ENCODE measurements at regions not wholly inside any gene's neighbourhood (a gene's known extent, or its start where the extent isn't known, plus 50 kb on each side); places are given as distances from the start of the nearest gene placed in this dataset.

DNA sequence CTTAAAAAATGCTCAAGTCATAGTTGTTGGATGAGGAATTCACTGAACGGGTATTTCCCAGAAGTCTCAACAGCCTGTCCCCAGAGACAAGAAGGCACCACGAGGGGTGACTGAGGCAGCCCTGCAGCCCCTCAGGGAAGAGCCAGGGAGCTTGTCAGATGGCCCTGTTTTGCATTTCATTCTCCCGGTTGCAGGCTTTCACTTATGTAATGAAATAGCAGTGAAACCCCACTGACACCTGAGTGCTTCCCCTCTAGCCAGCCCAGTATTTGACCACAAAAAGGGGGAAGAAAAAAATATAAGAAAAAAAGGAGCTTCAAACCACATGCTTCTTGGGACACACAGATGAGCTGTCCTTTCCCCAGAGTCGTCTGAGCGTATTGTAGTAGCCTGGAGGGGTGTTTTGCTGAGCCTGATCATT, 75.3 kb upstream of the IL12B start:
- WGBS (ENCODE audit: insufficient coverage, low coverage, missing lambda C conversion rate): 0% methylated on average over 5 of the region's 5 CpGs
- no peak for ATAC-seq
- Histone ChIP-seq H3K9me3 (replicated peaks; ENCODE audit: control insufficient read depth, insufficient read depth, low read depth, low read length) (no peaks in the 10 kb centered on the region), H2AFZ (ENCODE audit: low read depth, low read length) (no peak overlapping the region), H3K4me2 (ENCODE audit: insufficient read depth, low read length) (no peak overlapping the region), H3K27ac (ENCODE audit: extremely low read depth, low read depth, low read length) (no peak overlapping the region), H3K79me2 (ENCODE audit: control insufficient read depth, insufficient read depth, low read length) (no peaks in the 10 kb centered on the region), H3K4me1 (replicated peaks in 1 of 2; ENCODE audit: control insufficient read depth in 2 of 2, insufficient read depth in 2 of 2, low read length in 2 of 2) (no peaks in the 10 kb centered on the region), H3K4me3 (no peak overlapping the region), H3K9ac (ENCODE audit: insufficient read depth in 1 of 2, low read depth in 2 of 2, low read length in 2 of 2) (no peak overlapping the region), H3K27me3 (ENCODE audit: control insufficient read depth in 2 of 2, insufficient read depth in 2 of 2, low read length in 2 of 2) (peaks cover 6 to 14% of the 10 kb centered on the region in 2 experiments; a peak in 2 of 5 replicates), H4K20me1 (replicated peaks; ENCODE audit: control insufficient read depth, insufficient read depth, low read length) (no peaks in the 10 kb centered on the region), H3K36me3 (ENCODE audit: control insufficient read depth, insufficient read depth, low read length) (no peaks in the 10 kb centered on the region), H3K9me1 (ENCODE audit: control insufficient read depth, insufficient read depth, low read length) (no peaks in the 10 kb centered on the region)
- ChIA-PET POLR2A (no interaction called here), CTCF (ENCODE audit: low intra/inter-chr PET ratio) (no interaction called here)
- intact Hi-C loops (cut with micrococcal nuclease): no loop called here
- no TSS peak for BruUV-seq (replicated peaks)
- no peak for DNase-seq (ENCODE audit: extremely low read depth in 1 of 4, low spot score in 3 of 4)
- no peak for FAIRE-seq
- in situ Hi-C loops (cut with MboI): no loop called here
- TF ChIP-seq, protein P1, sequence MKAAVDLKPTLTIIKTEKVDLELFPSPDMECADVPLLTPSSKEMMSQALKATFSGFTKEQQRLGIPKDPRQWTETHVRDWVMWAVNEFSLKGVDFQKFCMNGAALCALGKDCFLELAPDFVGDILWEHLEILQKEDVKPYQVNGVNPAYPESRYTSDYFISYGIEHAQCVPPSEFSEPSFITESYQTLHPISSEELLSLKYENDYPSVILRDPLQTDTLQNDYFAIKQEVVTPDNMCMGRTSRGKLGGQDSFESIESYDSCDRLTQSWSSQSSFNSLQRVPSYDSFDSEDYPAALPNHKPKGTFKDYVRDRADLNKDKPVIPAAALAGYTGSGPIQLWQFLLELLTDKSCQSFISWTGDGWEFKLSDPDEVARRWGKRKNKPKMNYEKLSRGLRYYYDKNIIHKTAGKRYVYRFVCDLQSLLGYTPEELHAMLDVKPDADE (conservative IDR thresholded peaks at IDR 0.05; ENCODE audit: control insufficient read depth, low read depth, low read length): no peak
- TF ChIP-seq ZNF785 (CRISPR knock-in tag; IDR thresholded peaks at IDR 0.05): no peak
- TF ChIP-seq, protein P2, sequence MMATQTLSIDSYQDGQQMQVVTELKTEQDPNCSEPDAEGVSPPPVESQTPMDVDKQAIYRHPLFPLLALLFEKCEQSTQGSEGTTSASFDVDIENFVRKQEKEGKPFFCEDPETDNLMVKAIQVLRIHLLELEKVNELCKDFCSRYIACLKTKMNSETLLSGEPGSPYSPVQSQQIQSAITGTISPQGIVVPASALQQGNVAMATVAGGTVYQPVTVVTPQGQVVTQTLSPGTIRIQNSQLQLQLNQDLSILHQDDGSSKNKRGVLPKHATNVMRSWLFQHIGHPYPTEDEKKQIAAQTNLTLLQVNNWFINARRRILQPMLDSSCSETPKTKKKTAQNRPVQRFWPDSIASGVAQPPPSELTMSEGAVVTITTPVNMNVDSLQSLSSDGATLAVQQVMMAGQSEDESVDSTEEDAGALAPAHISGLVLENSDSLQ (IDR thresholded peaks at IDR 0.05): no peak
- no peak for TF ChIP-seq ZNF551 (CRISPR knock-in tag; IDR thresholded peaks at IDR 0.05)
- TF ChIP-seq NRF1 (conservative IDR thresholded peaks at IDR 0.05 in 1 of 2, IDR thresholded peaks at IDR 0.05 in 1 of 2): no peak
- no peak for TF ChIP-seq CHCHD3 (CRISPR knock-in tag; IDR thresholded peaks at IDR 0.05)
- TF ChIP-seq ZNF589 (CRISPR knock-in tag; IDR thresholded peaks at IDR 0.05; ENCODE audit: low read depth): no peak
- no peak for TF ChIP-seq TEAD4 (IDR thresholded peaks at IDR 0.05; ENCODE audit: low read length)
- no peak for TF ChIP-seq TEAD4 (CRISPR knock-in tag; IDR thresholded peaks at IDR 0.05; ENCODE audit: borderline replicate concordance)
- TF ChIP-seq KDM4B (IDR thresholded peaks at IDR 0.05; ENCODE audit: borderline replicate concordance in 2 of 2, low read depth in 1 of 2): no peak
- TF ChIP-seq NFIC (IDR thresholded peaks at IDR 0.05): no peak
- TF ChIP-seq MCM7 (IDR thresholded peaks at IDR 0.05): no peak
- no peak for TF ChIP-seq NCOA4 (IDR thresholded peaks at IDR 0.05; ENCODE audit: partially characterized antibody)
- no peak for TF ChIP-seq ZKSCAN3 (CRISPR knock-in tag; IDR thresholded peaks at IDR 0.05)
- TF ChIP-seq, protein P3, sequence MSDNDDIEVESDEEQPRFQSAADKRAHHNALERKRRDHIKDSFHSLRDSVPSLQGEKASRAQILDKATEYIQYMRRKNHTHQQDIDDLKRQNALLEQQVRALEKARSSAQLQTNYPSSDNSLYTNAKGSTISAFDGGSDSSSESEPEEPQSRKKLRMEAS (CRISPR knock-in tag; IDR thresholded peaks at IDR 0.05): no peak
- no peak for TF ChIP-seq ATF2 (CRISPR knock-in tag; IDR thresholded peaks at IDR 0.05)
- no peak for TF ChIP-seq POLR3A (IDR thresholded peaks at IDR 0.05; ENCODE audit: borderline replicate concordance, extremely low read depth, insufficient read depth, insufficient read length)
- no peak for TF ChIP-seq NFATC3 (IDR thresholded peaks at IDR 0.05)
- no peak for TF ChIP-seq PURB (CRISPR knock-in tag; IDR thresholded peaks at IDR 0.05; ENCODE audit: low read depth)
- TF ChIP-seq, protein P4, sequence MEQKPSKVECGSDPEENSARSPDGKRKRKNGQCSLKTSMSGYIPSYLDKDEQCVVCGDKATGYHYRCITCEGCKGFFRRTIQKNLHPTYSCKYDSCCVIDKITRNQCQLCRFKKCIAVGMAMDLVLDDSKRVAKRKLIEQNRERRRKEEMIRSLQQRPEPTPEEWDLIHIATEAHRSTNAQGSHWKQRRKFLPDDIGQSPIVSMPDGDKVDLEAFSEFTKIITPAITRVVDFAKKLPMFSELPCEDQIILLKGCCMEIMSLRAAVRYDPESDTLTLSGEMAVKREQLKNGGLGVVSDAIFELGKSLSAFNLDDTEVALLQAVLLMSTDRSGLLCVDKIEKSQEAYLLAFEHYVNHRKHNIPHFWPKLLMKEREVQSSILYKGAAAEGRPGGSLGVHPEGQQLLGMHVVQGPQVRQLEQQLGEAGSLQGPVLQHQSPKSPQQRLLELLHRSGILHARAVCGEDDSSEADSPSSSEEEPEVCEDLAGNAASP (IDR thresholded peaks at IDR 0.05): no peak
